Neuronal stem cell (in vitro differentiated cells): ENCODE measurements at regions not wholly inside any gene's neighbourhood (a gene's known extent, or its start where the extent isn't known, plus 50 kb on each side); places are given as distances from the start of the nearest gene placed in this dataset.
"Not testable (repeated sequence)": the region's sequence is repeated elsewhere in the genome, so short reads cannot be mapped to it uniquely, and the experiment has no call there.

Experiments used
- DNase-seq: peaks from one replicate; pipeline ENCODE4 v3.0.0-alpha.2; 2013; ENCODE audit warnings: low spot score
- H2AFZ ChIP-seq: one replicate; pipeline ENCODE4 v1.6.1; 2013; ENCODE audit warnings: mild to moderate bottlenecking, low read length, inconsistent platforms
- H2AK5ac ChIP-seq: 2 replicates; pipeline ENCODE4 v1.6.1; 2013; ENCODE audit warnings: low read depth, mild to moderate bottlenecking, inconsistent platforms, low read length, moderate library complexity, mixed read lengths
- H2BK120ac ChIP-seq: 2 replicates; pipeline ENCODE4 v1.6.1; 2013; ENCODE audit warnings: low read depth, mild to moderate bottlenecking, inconsistent platforms, low read length, moderate library complexity, mixed read lengths
- H2BK12ac ChIP-seq: one replicate; pipeline ENCODE4 v1.6.1; 2013; ENCODE audit warnings: low read length, inconsistent platforms
- H2BK15ac ChIP-seq: 2 replicates; pipeline ENCODE4 v1.6.1; 2013; ENCODE audit warnings: mild to moderate bottlenecking, low read length, inconsistent platforms, mixed read lengths
- H2BK5ac ChIP-seq: one replicate; pipeline ENCODE4 v1.6.1; 2013; ENCODE audit warnings: inconsistent platforms, mild to moderate bottlenecking, low read length, moderate library complexity
- H3K14ac ChIP-seq: one replicate; pipeline ENCODE4 v1.6.1; 2013; ENCODE audit warnings: low read length, inconsistent platforms
- H3K18ac ChIP-seq: 2 replicates; pipeline ENCODE4 v1.6.1; 2013; ENCODE audit warnings: low read length, inconsistent platforms
- H3K23ac ChIP-seq: 2 replicates; pipeline ENCODE4 v1.6.1; 2013; ENCODE audit warnings: low read depth, mild to moderate bottlenecking, mixed read lengths, low read length, inconsistent platforms; ENCODE audit not compliant: poor library complexity
- H3K27ac ChIP-seq: replicated peaks from 3 replicates; pipeline ENCODE4 v1.5.1; 2013; ENCODE audit warnings: low read length, inconsistent platforms
- H3K27me3 ChIP-seq, 3 experiments: 2 replicates each; pipeline ENCODE4 v1.6.1; 2013; ENCODE audit warnings: low read length in 3 of 3, mild to moderate bottlenecking in 2 of 3, inconsistent platforms in 1 of 3, low read depth in 1 of 3, mixed read lengths in 1 of 3, moderate library complexity in 1 of 3; ENCODE audit not compliant: control insufficient read depth in 3 of 3, insufficient read depth in 3 of 3
- H3K36me3 ChIP-seq, 2 donors: replicated peaks in 1 of 2; 2 replicates each; pipeline ENCODE4 v1.6.1; 2013; ENCODE audit warnings: low read length in 2 of 2; ENCODE audit not compliant: control insufficient read depth in 2 of 2, insufficient read depth in 2 of 2
- H3K4ac ChIP-seq: 2 replicates; pipeline ENCODE4 v1.6.1; 2013; ENCODE audit warnings: inconsistent platforms, mild to moderate bottlenecking, low read length, moderate library complexity
- H3K4me1 ChIP-seq, 2 donors: 1 replicate in 1 of 2; 2 replicates in 1 of 2; pipeline ENCODE4 v1.6.1; 2013; ENCODE audit warnings: low read length in 2 of 2, low read depth in 1 of 2; ENCODE audit not compliant: control insufficient read depth in 2 of 2, insufficient read depth in 1 of 2
- H3K4me2 ChIP-seq: one replicate; pipeline ENCODE4 v1.6.1; 2013; ENCODE audit warnings: mild to moderate bottlenecking, low read length, inconsistent platforms; ENCODE audit not compliant: insufficient read depth, poor library complexity, severe bottlenecking
- H3K4me3 ChIP-seq, 2 donors: 2 replicates each; pipeline ENCODE4 v1.5.1; 2013; ENCODE audit warnings: low read length in 2 of 2, mild to moderate bottlenecking in 2 of 2, inconsistent platforms in 1 of 2, moderate library complexity in 1 of 2
- H3K79me1 ChIP-seq: one replicate; pipeline ENCODE4 v1.6.1; 2013; ENCODE audit warnings: low read depth, mild to moderate bottlenecking, inconsistent platforms, low read length, moderate library complexity
- H3K9ac ChIP-seq: one replicate; pipeline ENCODE4 v1.6.1; 2013; ENCODE audit warnings: mild to moderate bottlenecking, low read depth, low read length, inconsistent platforms; ENCODE audit not compliant: poor library complexity
- H3K9me3 ChIP-seq, 2 donors: replicated peaks in 1 of 2; 2 replicates each; pipeline versions ENCODE3 to v1.6.1; 2013; ENCODE audit warnings: low read length in 2 of 2, mild to moderate bottlenecking in 2 of 2, inconsistent platforms in 1 of 2, low read depth in 1 of 2, mixed read lengths in 1 of 2, moderate library complexity in 1 of 2; ENCODE audit not compliant: control insufficient read depth in 2 of 2, insufficient read depth in 1 of 2
- H4K8ac ChIP-seq: one replicate; pipeline ENCODE4 v1.6.1; 2013; ENCODE audit warnings: low read depth, mild to moderate bottlenecking, inconsistent platforms, low read length, moderate library complexity
- H4K91ac ChIP-seq: one replicate; pipeline ENCODE4 v1.6.1; 2013; ENCODE audit warnings: low read length, low read depth, mild to moderate bottlenecking, inconsistent platforms; ENCODE audit not compliant: poor library complexity
- WGBS, 2 donors: extraction: QIAGEN DNeasy Blood & Tissue Kit; methylation state at CpG; one replicate each; pipeline ENCODE4 v1.1.7; 2013; ENCODE audit warnings: missing lambda C conversion rate in 2 of 2, mixed read lengths in 1 of 2; ENCODE audit not compliant: insufficient read length in 2 of 2, insufficient replicate concordance in 1 of 2; ENCODE audit errors: extremely low coverage in 2 of 2; 5-methylcytosine and 5-hydroxymethylcytosine counted together

DNA sequence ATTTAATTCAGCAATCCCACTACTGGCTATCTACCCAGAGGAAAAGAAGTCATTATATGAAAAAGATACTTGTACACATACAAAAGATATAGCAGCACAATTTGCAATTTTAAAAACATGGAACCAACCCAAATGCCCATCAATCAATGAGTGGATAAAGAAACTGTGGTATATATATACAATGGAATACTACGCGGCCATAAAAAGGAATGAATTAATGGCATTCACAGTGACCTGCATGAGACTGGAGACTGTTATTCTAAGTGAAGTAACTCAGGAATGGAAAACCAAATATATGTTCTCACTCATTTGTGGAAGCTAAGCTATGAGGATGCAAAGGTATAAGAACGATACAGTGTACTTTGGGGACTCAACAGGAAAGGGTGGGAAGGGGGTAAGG lies 102.8 kb upstream of the KCNMA1 start:
- not testable (repeated sequence) for H2BK120ac ChIP-seq, H3K27me3 ChIP-seq, H2BK5ac ChIP-seq, H3K4me3 ChIP-seq, H2AK5ac ChIP-seq, H3K4ac ChIP-seq, H3K23ac ChIP-seq, H3K27ac ChIP-seq, H4K91ac ChIP-seq, H3K79me1 ChIP-seq, DNase-seq, H2BK12ac ChIP-seq, H3K14ac ChIP-seq, H3K9me3 ChIP-seq, H3K18ac ChIP-seq, H2AFZ ChIP-seq, H3K4me1 ChIP-seq, H3K36me3 ChIP-seq, H2BK15ac ChIP-seq, H3K4me2 ChIP-seq, H4K8ac ChIP-seq, H3K9ac ChIP-seq
- WGBS, 2 donors, result no CpG with 5 or more reads among the region's 3 CpGs

GRCh38 chr10:77738496-77739158 lies 101.0 kb upstream of the KCNMA1 start:
- H3K4me2 ChIP-seq, result no peak overlapping the region
- H3K4ac ChIP-seq, result no peak overlapping the region
- no peak overlapping the region for H2BK12ac ChIP-seq
- no peak overlapping the region for H2BK15ac ChIP-seq
- H3K23ac ChIP-seq, result no peak overlapping the region
- H3K4me1 ChIP-seq, result no peaks in the 10 kb centered on the region
- H3K79me1 ChIP-seq, result no peaks in the 10 kb centered on the region
- H2AK5ac ChIP-seq, result no peak overlapping the region
- no peak overlapping the region for H3K18ac ChIP-seq
- no peak overlapping the region for H3K27ac ChIP-seq
- H3K4me3 ChIP-seq, result no peak overlapping the region
- H3K14ac ChIP-seq, result no peak overlapping the region
- no peak overlapping the region for H2BK120ac ChIP-seq
- no peak overlapping the region for H2AFZ ChIP-seq
- no peaks in the 10 kb centered on the region for H3K9me3 ChIP-seq
- WGBS, 2 donors, result no CpG with 5 or more reads among the region's 2 CpGs
- H3K36me3 ChIP-seq, result no peaks in the 10 kb centered on the region
- no peak overlapping the region for H4K91ac ChIP-seq
- H2BK5ac ChIP-seq, result no peak overlapping the region
- no peak overlapping the region for H4K8ac ChIP-seq
- no peaks in the 10 kb centered on the region for H3K27me3 ChIP-seq
- no peak for DNase-seq
- H3K9ac ChIP-seq, result no peak overlapping the region

GRCh38 chr10:77737608-77738007 lies 100.0 kb upstream of the KCNMA1 start:
- H4K91ac ChIP-seq, result no peak overlapping the region
- peaks cover 0 to 1% of the 10 kb centered on the region in 2 donors for H3K4me1 ChIP-seq
- no peak overlapping the region for H3K4me3 ChIP-seq
- H2AK5ac ChIP-seq, result no peak overlapping the region
- no peak overlapping the region for H2BK12ac ChIP-seq
- H3K18ac ChIP-seq, result no peak overlapping the region
- H3K14ac ChIP-seq, result no peak overlapping the region
- no peaks in the 10 kb centered on the region for H3K9me3 ChIP-seq
- H3K4ac ChIP-seq, result no peak overlapping the region
- H3K79me1 ChIP-seq, result no peaks in the 10 kb centered on the region
- no peak overlapping the region for H3K4me2 ChIP-seq
- H3K27ac ChIP-seq, result no peak overlapping the region
- no peak overlapping the region for H2BK5ac ChIP-seq
- no peak overlapping the region for H4K8ac ChIP-seq
- H3K23ac ChIP-seq, result no peak overlapping the region
- no peak overlapping the region for H2BK15ac ChIP-seq
- WGBS, 2 donors, result no CpG with 5 or more reads among the region's 2 CpGs
- H2AFZ ChIP-seq, result no peak overlapping the region
- no peaks in the 10 kb centered on the region for H3K36me3 ChIP-seq
- no peak overlapping the region for H2BK120ac ChIP-seq
- no peak for DNase-seq
- no peak overlapping the region for H3K9ac ChIP-seq
- H3K27me3 ChIP-seq, result no peaks in the 10 kb centered on the region

- not testable (repeated sequence) for H4K91ac ChIP-seq, H3K27ac ChIP-seq
Measured at GRCh38 chr10:77735136-77735535, 97.5 kb upstream of the KCNMA1 start.

More at GRCh38 chr10:77735136-77735535, 97.5 kb upstream of the KCNMA1 start:
- not testable (repeated sequence) for H3K4me3 ChIP-seq, H3K4ac ChIP-seq, H3K9me3 ChIP-seq, H3K36me3 ChIP-seq, H2AK5ac ChIP-seq, H3K4me1 ChIP-seq, H3K79me1 ChIP-seq, H3K27me3 ChIP-seq, H3K14ac ChIP-seq, DNase-seq, H2BK12ac ChIP-seq, H4K8ac ChIP-seq, H2BK5ac ChIP-seq, H3K9ac ChIP-seq, H3K4me2 ChIP-seq, H3K18ac ChIP-seq, H2AFZ ChIP-seq, H2BK15ac ChIP-seq, H2BK120ac ChIP-seq, H3K23ac ChIP-seq
- no CpG with 5 or more reads among the region's 5 CpGs for WGBS, 2 donors
